H9 (cell line): ENCODE measurements at regions not wholly inside any gene's neighbourhood (a gene's known extent, or its start where the extent isn't known, plus 50 kb on each side); places are given as distances from the start of the nearest gene placed in this dataset.

Source experiments
- DNase-seq: peaks from one replicate; pipeline ENCODE4 v3.0.0-alpha.2; 2017
- H2AFZ ChIP-seq: one replicate; pipeline ENCODE4 v1.6.1; 2013; ENCODE audit warnings: mild to moderate bottlenecking, low read length, control low read depth, moderate library complexity
- H2AK5ac ChIP-seq: 2 replicates; pipeline ENCODE4 v1.6.1; 2013; ENCODE audit warnings: low read length, control low read depth, mixed read lengths; ENCODE audit not compliant: insufficient read length
- H2BK120ac ChIP-seq: one replicate; pipeline ENCODE4 v1.6.1; 2013; ENCODE audit warnings: low read depth, mild to moderate bottlenecking, low read length, control low read depth, inconsistent platforms; ENCODE audit not compliant: poor library complexity, severe bottlenecking
- H2BK12ac ChIP-seq: 2 replicates; pipeline ENCODE4 v1.6.1; 2013; ENCODE audit warnings: low read length, control low read depth, mixed read lengths, low read depth; ENCODE audit not compliant: insufficient read length
- H2BK15ac ChIP-seq: 2 replicates; pipeline ENCODE4 v1.6.1; 2013; ENCODE audit warnings: low read depth, low read length, control low read depth
- H2BK20ac ChIP-seq: one replicate; pipeline ENCODE4 v1.6.1; 2013; ENCODE audit warnings: low read depth, mild to moderate bottlenecking, low read length, control low read depth, inconsistent platforms; ENCODE audit not compliant: poor library complexity, severe bottlenecking
- H2BK5ac ChIP-seq: 2 replicates; pipeline ENCODE4 v1.6.1; 2013; ENCODE audit warnings: low read length, control low read depth, mixed read lengths; ENCODE audit not compliant: insufficient read length
- H3K14ac ChIP-seq: 2 replicates; pipeline ENCODE4 v1.6.1; 2013; ENCODE audit warnings: low read length, control low read depth; ENCODE audit not compliant: insufficient read depth
- H3K18ac ChIP-seq: 2 replicates; pipeline ENCODE4 v1.6.1; 2013; ENCODE audit warnings: low read depth, mild to moderate bottlenecking, mixed read lengths, low read length, control low read depth; ENCODE audit not compliant: insufficient read length
- H3K23ac ChIP-seq: 2 replicates; pipeline ENCODE4 v1.6.1; 2013; ENCODE audit warnings: low read length, control low read depth, mixed read lengths, low read depth; ENCODE audit not compliant: insufficient read length
- H3K23me2 ChIP-seq: 2 replicates; pipeline ENCODE4 v1.6.1; 2013; ENCODE audit warnings: low read depth, mild to moderate bottlenecking, mixed read lengths, low read length, control low read depth; ENCODE audit not compliant: insufficient read length, poor library complexity, severe bottlenecking
- H3K27ac ChIP-seq: 2 replicates; pipeline ENCODE4 v1.5.1; 2013; ENCODE audit warnings: low read length, control low read depth, mixed read lengths, low read depth; ENCODE audit not compliant: insufficient read length
- H3K27me3 ChIP-seq: 2 replicates; pipeline ENCODE4 v1.6.1; 2013; ENCODE audit warnings: low read length, control low read depth, inconsistent platforms; ENCODE audit not compliant: insufficient read depth
- H3K4ac ChIP-seq: 2 replicates; pipeline ENCODE4 v1.6.1; 2013; ENCODE audit warnings: low read depth, mild to moderate bottlenecking, control low read depth, inconsistent platforms, low read length, moderate library complexity
- H3K4me1 ChIP-seq: 2 replicates; pipeline ENCODE4 v1.6.1; 2013; ENCODE audit warnings: low read length, control low read depth, inconsistent platforms; ENCODE audit not compliant: insufficient read depth
- H3K4me2 ChIP-seq: 2 replicates; pipeline ENCODE4 v1.6.1; 2013; ENCODE audit warnings: low read length, control low read depth, mixed read lengths; ENCODE audit not compliant: insufficient read length, insufficient read depth
- H3K56ac ChIP-seq: 2 replicates; pipeline ENCODE4 v1.6.1; 2013; ENCODE audit warnings: low read depth, mild to moderate bottlenecking, mixed read lengths, low read length, control low read depth; ENCODE audit not compliant: insufficient read length
- H3K79me1 ChIP-seq: 2 replicates; pipeline ENCODE4 v1.6.1; 2013; ENCODE audit warnings: low read depth, mild to moderate bottlenecking, moderate library complexity, low read length, control low read depth, inconsistent platforms; ENCODE audit not compliant: insufficient read depth, poor library complexity, severe bottlenecking
- H3K79me2 ChIP-seq: 2 replicates; pipeline ENCODE4 v1.6.1; 2013; ENCODE audit warnings: low read length, control low read depth, inconsistent platforms; ENCODE audit not compliant: insufficient read depth
- H3K9ac ChIP-seq: 2 replicates; pipeline ENCODE4 v1.6.1; 2013; ENCODE audit warnings: low read length, control low read depth, mixed read lengths; ENCODE audit not compliant: insufficient read length; ENCODE audit errors: extremely low read depth
- H3K9me3 ChIP-seq: one replicate; pipeline ENCODE4 v1.6.1; 2013; ENCODE audit warnings: low read depth, low read length, inconsistent platforms; ENCODE audit not compliant: control insufficient read depth
- H3T11ph ChIP-seq: one replicate; pipeline ENCODE4 v1.6.1; 2013; ENCODE audit warnings: mild to moderate bottlenecking, low read length, control low read depth, inconsistent platforms
- H4K20me1 ChIP-seq: one replicate; pipeline ENCODE4 v1.6.1; 2013; ENCODE audit not compliant: control insufficient read depth, insufficient read length, insufficient read depth
- H4K5ac ChIP-seq: 2 replicates; pipeline ENCODE4 v1.6.1; 2013; ENCODE audit warnings: low read depth, mild to moderate bottlenecking, mixed read lengths, low read length, control low read depth; ENCODE audit not compliant: insufficient read length
- H4K8ac ChIP-seq: replicated peaks from 2 replicates; pipeline ENCODE4 v1.6.1; 2013; ENCODE audit warnings: low read length, control low read depth, mixed read lengths, low read depth; ENCODE audit not compliant: insufficient read length
- H4K91ac ChIP-seq: 2 replicates; pipeline ENCODE4 v1.6.1; 2013; ENCODE audit warnings: low read depth, mild to moderate bottlenecking, moderate library complexity, mixed read lengths, low read length, control low read depth; ENCODE audit not compliant: insufficient read length
- H3K27ac Mint-ChIP-seq, 3 experiments: 2 replicates in 2 of 3; 3 replicates in 1 of 3; pipeline ENCODE4 v1.8.0; 2020 to 2021; ENCODE audit warnings: mixed read lengths in 3 of 3, mild to moderate bottlenecking in 1 of 3, moderate library complexity in 1 of 3
- H3K27me3 Mint-ChIP-seq: 2 replicates; pipeline ENCODE4 v1.8.0; 2021; ENCODE audit warnings: low read depth, mild to moderate bottlenecking, moderate library complexity, mixed read lengths
- H3K36me3 Mint-ChIP-seq, 3 experiments: 2 replicates in 2 of 3; 3 replicates in 1 of 3; pipeline ENCODE4 v1.8.0; 2020 to 2021; ENCODE audit warnings: low read depth in 3 of 3, mixed read lengths in 3 of 3; ENCODE audit not compliant: insufficient read depth in 1 of 3
- H3K4me1 Mint-ChIP-seq, 2 experiments: 2 replicates each; pipeline ENCODE4 v1.8.0; 2020; ENCODE audit warnings: mixed read lengths in 2 of 2
- H3K4me3 Mint-ChIP-seq, 2 experiments: 2 replicates in 1 of 2; 3 replicates in 1 of 2; pipeline ENCODE4 v1.8.0; 2020 to 2021; ENCODE audit warnings: mild to moderate bottlenecking in 2 of 2, mixed read lengths in 2 of 2, moderate library complexity in 1 of 2
- H3K9me3 Mint-ChIP-seq, 2 experiments: 2 replicates in 1 of 2; 3 replicates in 1 of 2; pipeline ENCODE4 v1.8.0; 2020; ENCODE audit warnings: mild to moderate bottlenecking in 2 of 2, mixed read lengths in 2 of 2, moderate library complexity in 1 of 2
- WGBS: extraction: QIAGEN DNeasy Blood & Tissue Kit; methylation state at CpG from one replicate; pipeline ENCODE4 v1.1.7; 2013; ENCODE audit warnings: missing lambda C conversion rate, low lambda C conversion rate, mixed read lengths; ENCODE audit not compliant: insufficient read length; ENCODE audit errors: extremely low coverage; 5-methylcytosine and 5-hydroxymethylcytosine counted together
- TF ChIP-seq, protein P1 (sequence below): fragments of 200-600 bp; sonication (generic); conservative IDR thresholded peaks from 3 replicates; pipeline ENCODE4 v1.8.0; 2021; ENCODE audit warnings: antibody characterized with exemption, mild to moderate bottlenecking

DNA sequence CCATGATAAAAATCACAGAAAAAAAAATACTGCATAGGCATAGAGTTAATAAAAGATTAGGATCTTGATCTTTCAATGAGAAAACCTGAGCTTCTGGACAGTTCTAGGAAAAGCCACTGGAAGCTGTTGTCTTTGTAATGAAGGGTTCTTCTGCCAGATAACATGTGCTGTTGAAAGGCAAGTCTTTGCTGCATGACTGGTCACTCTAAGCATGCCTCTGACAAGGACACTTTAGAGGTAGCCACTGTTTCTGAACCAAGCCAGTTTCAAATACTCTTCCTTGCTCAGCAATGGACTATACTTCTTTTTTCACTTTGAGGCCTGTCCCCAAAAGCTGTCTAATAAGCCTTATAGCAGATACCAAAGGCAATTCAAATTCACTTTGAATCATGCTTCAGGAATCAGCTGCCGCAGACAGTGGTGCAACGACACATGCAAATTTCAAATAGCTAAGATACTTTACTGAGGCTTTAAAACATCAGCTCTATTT lies 70.2 kb downstream of the BTG1 start:
- H3T11ph ChIP-seq, result no peak overlapping the region
- no peak overlapping the region for H2AFZ ChIP-seq
- no peak overlapping the region for H3K23ac ChIP-seq
- H3K9ac ChIP-seq, result no peak overlapping the region
- no peaks in the 10 kb centered on the region for H3K36me3 Mint-ChIP-seq
- no peak overlapping the region for H2AK5ac ChIP-seq
- no peak overlapping the region for H4K91ac ChIP-seq
- no peaks in the 10 kb centered on the region for H3K9me3 Mint-ChIP-seq
- WGBS, result no CpG with 5 or more reads among the region's 2 CpGs
- H3K27ac Mint-ChIP-seq, result no peak overlapping the region; a peak in 1 of 7 replicates
- no peak overlapping the region for H2BK15ac ChIP-seq
- no peaks in the 10 kb centered on the region for H3K4me1 ChIP-seq
- H3K27me3 Mint-ChIP-seq, result no peaks in the 10 kb centered on the region
- H3K56ac ChIP-seq, result no peak overlapping the region
- no peak overlapping the region for H3K18ac ChIP-seq
- no peaks in the 10 kb centered on the region for H3K79me2 ChIP-seq
- no peak overlapping the region for H4K5ac ChIP-seq
- H4K20me1 ChIP-seq, result no peaks in the 10 kb centered on the region
- H3K4ac ChIP-seq, result no peak overlapping the region
- no peak overlapping the region for H4K8ac ChIP-seq
- no peak overlapping the region for H3K14ac ChIP-seq
- H3K4me3 Mint-ChIP-seq, result no peak overlapping the region
- no peak overlapping the region for H2BK20ac ChIP-seq
- no peaks in the 10 kb centered on the region for H3K27me3 ChIP-seq
- TF ChIP-seq, protein P1, sequence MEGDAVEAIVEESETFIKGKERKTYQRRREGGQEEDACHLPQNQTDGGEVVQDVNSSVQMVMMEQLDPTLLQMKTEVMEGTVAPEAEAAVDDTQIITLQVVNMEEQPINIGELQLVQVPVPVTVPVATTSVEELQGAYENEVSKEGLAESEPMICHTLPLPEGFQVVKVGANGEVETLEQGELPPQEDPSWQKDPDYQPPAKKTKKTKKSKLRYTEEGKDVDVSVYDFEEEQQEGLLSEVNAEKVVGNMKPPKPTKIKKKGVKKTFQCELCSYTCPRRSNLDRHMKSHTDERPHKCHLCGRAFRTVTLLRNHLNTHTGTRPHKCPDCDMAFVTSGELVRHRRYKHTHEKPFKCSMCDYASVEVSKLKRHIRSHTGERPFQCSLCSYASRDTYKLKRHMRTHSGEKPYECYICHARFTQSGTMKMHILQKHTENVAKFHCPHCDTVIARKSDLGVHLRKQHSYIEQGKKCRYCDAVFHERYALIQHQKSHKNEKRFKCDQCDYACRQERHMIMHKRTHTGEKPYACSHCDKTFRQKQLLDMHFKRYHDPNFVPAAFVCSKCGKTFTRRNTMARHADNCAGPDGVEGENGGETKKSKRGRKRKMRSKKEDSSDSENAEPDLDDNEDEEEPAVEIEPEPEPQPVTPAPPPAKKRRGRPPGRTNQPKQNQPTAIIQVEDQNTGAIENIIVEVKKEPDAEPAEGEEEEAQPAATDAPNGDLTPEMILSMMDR, result no peak
- H2BK12ac ChIP-seq, result no peak overlapping the region
- H3K23me2 ChIP-seq, result no peaks in the 10 kb centered on the region
- peaks cover 8 to 16% of the 10 kb centered on the region in 2 experiments for H3K4me1 Mint-ChIP-seq
- H3K9me3 ChIP-seq, result no peaks in the 10 kb centered on the region
- H3K79me1 ChIP-seq, result no peaks in the 10 kb centered on the region
- H3K4me2 ChIP-seq, result no peak overlapping the region
- H2BK120ac ChIP-seq, result no peak overlapping the region
- no peak overlapping the region for H2BK5ac ChIP-seq
- no peak overlapping the region for H3K27ac ChIP-seq
- no peak for DNase-seq
